CD14-positive monocyte (primary cell): ENCODE measurements at regions not wholly inside any gene's neighbourhood (a gene's known extent, or its start where the extent isn't known, plus 50 kb on each side); places are given as distances from the start of the nearest gene placed in this dataset.

Experiments used
- DNase-seq, 3 donors: peaks; one replicate each; pipeline ENCODE4 v3.0.0-alpha.2; 2011 to 2022
- H2AFZ ChIP-seq: 2 replicates; pipeline ENCODE4 v1.6.0; 2012; ENCODE audit warnings: mild to moderate bottlenecking, low read depth, low read length, inconsistent platforms; ENCODE audit not compliant: insufficient read depth, poor library complexity, severe bottlenecking
- H3K27ac ChIP-seq, 2 donors: 1 replicate in 1 of 2; 2 replicates in 1 of 2; pipeline ENCODE4 v1.5.1; 2012 to 2013; ENCODE audit warnings: low read length in 2 of 2, control low read depth in 1 of 2, inconsistent platforms in 1 of 2, low read depth in 1 of 2, mild to moderate bottlenecking in 1 of 2
- H3K27me3 ChIP-seq, 2 donors: one replicate each; pipeline versions ENCODE4 v1.6.0 to v1.6.1; 2011 to 2013; ENCODE audit warnings: low read length in 2 of 2; ENCODE audit not compliant: control insufficient read depth in 2 of 2, insufficient read depth in 2 of 2
- H3K36me3 ChIP-seq, 2 donors: replicated peaks in 1 of 2; 1 replicate in 1 of 2; 2 replicates in 1 of 2; pipeline versions ENCODE4 v1.5.1 to v1.6.1; 2012 to 2013; ENCODE audit warnings: low read length in 2 of 2, control low read depth in 1 of 2, inconsistent platforms in 1 of 2, mild to moderate bottlenecking in 1 of 2; ENCODE audit not compliant: insufficient read depth in 2 of 2, control insufficient read depth in 1 of 2
- H3K4me1 ChIP-seq, 2 donors: 1 replicate in 1 of 2; 2 replicates in 1 of 2; pipeline versions ENCODE4 v1.5.1 to v1.6.1; 2012 to 2013; ENCODE audit warnings: low read length in 2 of 2, control low read depth in 1 of 2, inconsistent platforms in 1 of 2, mild to moderate bottlenecking in 1 of 2, moderate library complexity in 1 of 2; ENCODE audit not compliant: insufficient read depth in 2 of 2, control insufficient read depth in 1 of 2
- H3K4me2 ChIP-seq: replicated peaks from 2 replicates; pipeline ENCODE3; 2012; ENCODE audit warnings: low read length, moderate library complexity, mild to moderate bottlenecking; ENCODE audit not compliant: poor library complexity, severe bottlenecking; ENCODE audit errors: extremely low read depth
- H3K4me3 ChIP-seq, 3 experiments: fragments of 200-600 bp in 1 of 3; sonication (generic) in 1 of 3; replicated peaks in 1 of 3; 1 replicate in 2 of 3; 2 replicates in 1 of 3; pipeline ENCODE4 v1.5.1; 2011 to 2013; ENCODE audit warnings: low read length in 3 of 3, mild to moderate bottlenecking in 3 of 3, control low read depth in 2 of 3, low read depth in 2 of 3, inconsistent platforms in 1 of 3, moderate library complexity in 1 of 3
- H3K79me2 ChIP-seq: 2 replicates; pipeline ENCODE4 v1.6.0; 2012; ENCODE audit warnings: mild to moderate bottlenecking, control low read depth, inconsistent platforms, low read length, moderate library complexity; ENCODE audit not compliant: insufficient read depth
- H3K9ac ChIP-seq: 2 replicates; pipeline ENCODE4 v1.6.0; 2017; ENCODE audit warnings: low read length, mild to moderate bottlenecking; ENCODE audit not compliant: insufficient read depth, poor library complexity, severe bottlenecking
- H3K9me3 ChIP-seq, 2 donors: replicated peaks in 1 of 2; 1 replicate in 1 of 2; 2 replicates in 1 of 2; pipeline versions ENCODE4 v1.5.1 to v1.6.1; 2012 to 2013; ENCODE audit warnings: low read length in 2 of 2, control low read depth in 1 of 2; ENCODE audit not compliant: control insufficient read depth in 1 of 2, insufficient read depth in 1 of 2
- H4K20me1 ChIP-seq: 2 replicates; pipeline ENCODE4 v1.6.0; 2012; ENCODE audit warnings: mild to moderate bottlenecking, low read length, control low read depth, moderate library complexity; ENCODE audit not compliant: insufficient read depth
- H3K27ac Mint-ChIP-seq, 7 donors: one replicate each; pipeline ENCODE4 v1.8.0; 2020; ENCODE audit warnings: mild to moderate bottlenecking in 7 of 7, mixed read lengths in 7 of 7, moderate library complexity in 6 of 7, inconsistent platforms in 2 of 7
- H3K27me3 Mint-ChIP-seq, 3 donors: one replicate each; pipeline ENCODE4 v1.8.0; 2021 to 2022; ENCODE audit warnings: low read depth in 3 of 3, mild to moderate bottlenecking in 3 of 3, mixed read lengths in 3 of 3, moderate library complexity in 3 of 3, inconsistent platforms in 1 of 3
- H3K36me3 Mint-ChIP-seq, 2 donors: one replicate each; pipeline ENCODE4 v1.8.0; 2020; ENCODE audit warnings: mixed read lengths in 2 of 2, inconsistent platforms in 1 of 2, mild to moderate bottlenecking in 1 of 2
- H3K4me1 Mint-ChIP-seq: one replicate; pipeline ENCODE4 v1.8.0; 2020; ENCODE audit warnings: mild to moderate bottlenecking, mixed read lengths
- H3K4me3 Mint-ChIP-seq, 2 donors: one replicate each; pipeline ENCODE4 v1.8.0; 2020; ENCODE audit warnings: mild to moderate bottlenecking in 2 of 2, mixed read lengths in 2 of 2, moderate library complexity in 1 of 2
- H3K9me3 Mint-ChIP-seq, 7 donors: one replicate each; pipeline ENCODE4 v1.8.0; 2020 to 2022; ENCODE audit warnings: mixed read lengths in 7 of 7, mild to moderate bottlenecking in 6 of 7, moderate library complexity in 6 of 7, inconsistent platforms in 2 of 7
- WGBS: methylation state at CpG from one replicate; pipeline ENCODE4 v1.1.5; 2013; ENCODE audit warnings: missing lambda C conversion rate; ENCODE audit not compliant: insufficient coverage; 5-methylcytosine and 5-hydroxymethylcytosine counted together
- intact Hi-C, 2 donors: fragments of 100-400 bp; cut with micrococcal nuclease; formaldehyde crosslinking; loops; one replicate each; pipeline versions ENCODE4 v1.15.0 to v1.15.1; 2023
- TF ChIP-seq, protein P1 (sequence below): fragments of 200-600 bp; IDR thresholded peaks from one replicate; pipeline ENCODE4 v1.8.0; 2022; ENCODE audit warnings: antibody characterized with exemption, mild to moderate bottlenecking

DNA sequence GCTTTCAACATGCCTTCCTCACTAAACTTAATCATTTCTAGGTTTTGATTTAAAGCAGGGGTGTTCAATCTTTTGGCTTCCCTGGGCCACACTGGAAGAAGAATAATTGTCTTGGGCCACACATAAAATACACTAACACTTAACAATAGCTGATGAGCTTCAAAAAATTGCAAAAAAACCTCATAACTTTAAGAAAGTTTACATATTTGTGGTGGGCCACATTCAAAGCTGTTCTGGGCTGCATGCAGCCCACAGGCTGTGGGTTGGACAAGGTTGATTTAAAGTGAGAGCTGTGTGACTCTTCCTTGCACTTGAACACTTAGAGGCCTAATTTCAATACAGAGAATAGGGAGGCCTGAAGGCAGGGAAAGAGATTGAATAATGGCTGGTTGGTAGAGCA lies 598.3 kb downstream of the EFNA5 start:
- TF ChIP-seq, protein P1, sequence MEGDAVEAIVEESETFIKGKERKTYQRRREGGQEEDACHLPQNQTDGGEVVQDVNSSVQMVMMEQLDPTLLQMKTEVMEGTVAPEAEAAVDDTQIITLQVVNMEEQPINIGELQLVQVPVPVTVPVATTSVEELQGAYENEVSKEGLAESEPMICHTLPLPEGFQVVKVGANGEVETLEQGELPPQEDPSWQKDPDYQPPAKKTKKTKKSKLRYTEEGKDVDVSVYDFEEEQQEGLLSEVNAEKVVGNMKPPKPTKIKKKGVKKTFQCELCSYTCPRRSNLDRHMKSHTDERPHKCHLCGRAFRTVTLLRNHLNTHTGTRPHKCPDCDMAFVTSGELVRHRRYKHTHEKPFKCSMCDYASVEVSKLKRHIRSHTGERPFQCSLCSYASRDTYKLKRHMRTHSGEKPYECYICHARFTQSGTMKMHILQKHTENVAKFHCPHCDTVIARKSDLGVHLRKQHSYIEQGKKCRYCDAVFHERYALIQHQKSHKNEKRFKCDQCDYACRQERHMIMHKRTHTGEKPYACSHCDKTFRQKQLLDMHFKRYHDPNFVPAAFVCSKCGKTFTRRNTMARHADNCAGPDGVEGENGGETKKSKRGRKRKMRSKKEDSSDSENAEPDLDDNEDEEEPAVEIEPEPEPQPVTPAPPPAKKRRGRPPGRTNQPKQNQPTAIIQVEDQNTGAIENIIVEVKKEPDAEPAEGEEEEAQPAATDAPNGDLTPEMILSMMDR = no peak
- Mint-ChIP-seq H3K27ac (no peak overlapping the region), H3K4me3 (no peak overlapping the region), H3K4me1 (no peaks in the 10 kb centered on the region), H3K9me3 (peaks cover 2 to 10% (median 5%) of the 10 kb centered on the region in 7 donors), H3K27me3 (no peaks in the 10 kb centered on the region), H3K36me3 (no peaks in the 10 kb centered on the region)
- Histone ChIP-seq H3K27ac (no peak overlapping the region), H3K79me2 (no peaks in the 10 kb centered on the region), H3K27me3 (no peaks in the 10 kb centered on the region), H4K20me1 (no peaks in the 10 kb centered on the region), H2AFZ (no peak overlapping the region), H3K36me3 (no peaks in the 10 kb centered on the region), H3K9ac (no peak overlapping the region), H3K4me1 (no peaks in the 10 kb centered on the region), H3K9me3 (peaks cover 0 to 4% of the 10 kb centered on the region in 2 donors), H3K4me3 (no peak overlapping the region), H3K4me2 (no peak overlapping the region)
- no peak for DNase-seq
- intact Hi-C loops = no loop called here

DNA sequence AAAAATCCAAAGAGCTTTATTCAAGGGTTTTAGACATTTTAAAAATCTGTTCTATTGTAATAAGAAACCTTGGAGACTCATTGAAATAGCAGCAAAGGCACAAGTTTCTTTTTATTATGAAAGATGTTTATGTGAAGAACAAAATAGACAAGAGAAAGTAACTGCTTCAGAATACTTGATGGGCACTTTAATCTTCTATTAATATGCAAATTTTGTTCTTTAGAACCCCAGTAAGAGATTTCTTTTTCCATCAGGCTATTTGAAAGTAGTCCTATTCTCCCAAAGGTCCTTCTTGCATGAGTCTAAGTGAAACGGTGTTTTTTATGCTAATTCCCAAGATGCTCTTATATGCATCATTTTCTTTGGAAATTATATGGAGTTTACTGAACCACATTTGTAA lies 602.0 kb downstream of the EFNA5 start:
- H3K27ac Mint-ChIP-seq = no peak overlapping the region
- no peaks in the 10 kb centered on the region for H3K36me3 Mint-ChIP-seq
- no CpG with 5 or more reads among the region's 1 CpG for WGBS
- H3K4me1 ChIP-seq = no peaks in the 10 kb centered on the region
- H3K36me3 ChIP-seq = no peaks in the 10 kb centered on the region
- no peak overlapping the region for H3K27ac ChIP-seq
- H3K4me3 ChIP-seq = no peak overlapping the region
- H4K20me1 ChIP-seq = no peaks in the 10 kb centered on the region
- H3K9me3 Mint-ChIP-seq = peaks cover 2 to 8% (median 7%) of the 10 kb centered on the region in 7 donors
- no peaks in the 10 kb centered on the region for H3K27me3 Mint-ChIP-seq
- no peak overlapping the region for H3K4me2 ChIP-seq
- DNase-seq = no peak
- intact Hi-C loops = no loop called here
- H3K9me3 ChIP-seq = peaks cover 0 to 4% of the 10 kb centered on the region in 2 donors
- no peak overlapping the region for H2AFZ ChIP-seq
- H3K4me1 Mint-ChIP-seq = no peaks in the 10 kb centered on the region
- TF ChIP-seq, protein P1 = no peak
- H3K9ac ChIP-seq = no peak overlapping the region
- H3K4me3 Mint-ChIP-seq = no peak overlapping the region
- H3K79me2 ChIP-seq = no peaks in the 10 kb centered on the region
- no peaks in the 10 kb centered on the region for H3K27me3 ChIP-seq
